H1 (cell line): ENCODE measurements at regions not wholly inside any gene's neighbourhood (a gene's known extent, or its start where the extent isn't known, plus 50 kb on each side); places are given as distances from the start of the nearest gene placed in this dataset.

ENCODE experiments used
- CTCF ChIA-PET: fragments of 300-600 bp; sonication (Branson Sonifier 250); formaldehyde crosslinking; loops from one replicate; lab custom pipeline; 2021; ENCODE audit not compliant: partially characterized antibody; lab: Charles Lee
- POLR2A ChIA-PET: fragments of 300-600 bp; sonication (Branson Sonifier 250); formaldehyde crosslinking; loops from one replicate; lab custom pipeline; 2021; ENCODE audit warnings: inconsistent platforms; ENCODE audit not compliant: partially characterized antibody; lab: Charles Lee
- DNase-seq, 2 experiments: peaks; one replicate each; pipeline versions ENCODE4 v3.0.0 to v3.0.0-alpha.2; 2010 to 2022; ENCODE audit warnings: low spot score in 2 of 2, low read depth in 1 of 2, mixed read lengths in 1 of 2
- FAIRE-seq: peaks from 2 replicates; lab custom pipeline; 2011; peaks lifted over from hg19 to GRCh38; lab: Jason Lieb, UNC
- H2AFZ ChIP-seq: 2 replicates; pipeline ENCODE4 v1.8.1; 2012; ENCODE audit warnings: low read length, inconsistent platforms
- H2AK5ac ChIP-seq: 2 replicates; pipeline ENCODE4 v1.6.1; 2013; ENCODE audit warnings: low read depth, low read length
- H2BK120ac ChIP-seq: replicated peaks from 2 replicates; pipeline ENCODE3; 2013; ENCODE audit warnings: low read depth, low read length, inconsistent platforms
- H2BK12ac ChIP-seq: 2 replicates; pipeline ENCODE4 v1.6.1; 2013; ENCODE audit warnings: low read depth, low read length
- H2BK15ac ChIP-seq: 2 replicates; pipeline ENCODE4 v1.6.1; 2013; ENCODE audit warnings: low read length
- H2BK20ac ChIP-seq: 2 replicates; pipeline ENCODE4 v1.6.1; 2013; ENCODE audit warnings: low read length
- H2BK5ac ChIP-seq: 2 replicates; pipeline ENCODE4 v1.6.1; 2013; ENCODE audit warnings: low read depth, low read length
- H3K14ac ChIP-seq: 2 replicates; pipeline ENCODE4 v1.6.1; 2013; ENCODE audit warnings: inconsistent platforms; ENCODE audit not compliant: insufficient read length
- H3K18ac ChIP-seq: 2 replicates; pipeline ENCODE4 v1.6.1; 2013; ENCODE audit warnings: low read length; ENCODE audit errors: extremely low read depth
- H3K23ac ChIP-seq: 2 replicates; pipeline ENCODE4 v1.6.1; 2013; ENCODE audit warnings: inconsistent platforms; ENCODE audit not compliant: insufficient read length
- H3K23me2 ChIP-seq: 2 replicates; pipeline ENCODE4 v1.6.1; 2013; ENCODE audit warnings: low read depth, low read length
- H3K27ac ChIP-seq: 2 replicates; pipeline ENCODE4 v1.6.1; 2011; ENCODE audit warnings: low read depth, low read length, inconsistent platforms
- H3K27me3 ChIP-seq, 4 experiments: replicated peaks in 1 of 4; 1 replicate in 1 of 4; 2 replicates in 3 of 4; pipeline versions ENCODE4 v1.6.1 to v1.8.1; 2011 to 2013; ENCODE audit warnings: low read length in 3 of 4, mild to moderate bottlenecking in 3 of 4, inconsistent platforms in 2 of 4, mixed read lengths in 2 of 4, moderate library complexity in 1 of 4; ENCODE audit not compliant: control insufficient read depth in 3 of 4, insufficient read depth in 3 of 4; ENCODE audit errors: extremely low read depth in 1 of 4
- H3K36me3 ChIP-seq, 4 experiments: 2 replicates each; pipeline versions ENCODE4 v1.6.1 to v1.8.1; 2011 to 2013; ENCODE audit warnings: mild to moderate bottlenecking in 4 of 4, low read length in 3 of 4, moderate library complexity in 2 of 4, control low read depth in 1 of 4, inconsistent platforms in 1 of 4; ENCODE audit not compliant: insufficient read depth in 4 of 4, control insufficient read depth in 2 of 4
- H3K4ac ChIP-seq: replicated peaks from 2 replicates; pipeline ENCODE3; 2013; ENCODE audit warnings: low read length, low read depth, mixed read lengths, inconsistent platforms; ENCODE audit not compliant: insufficient read length
- H3K4me1 ChIP-seq, 4 experiments: replicated peaks in 1 of 4; 1 replicate in 1 of 4; 2 replicates in 3 of 4; pipeline versions ENCODE4 v1.6.1 to v1.8.1; 2011 to 2013; ENCODE audit warnings: low read length in 3 of 4, inconsistent platforms in 2 of 4, mixed read lengths in 1 of 4; ENCODE audit not compliant: insufficient read depth in 4 of 4, control insufficient read depth in 3 of 4
- H3K4me2 ChIP-seq, 2 experiments: 2 replicates each; pipeline versions ENCODE4 v1.6.1 to v1.8.1; 2011 to 2013; ENCODE audit warnings: low read depth in 2 of 2, low read length in 2 of 2, control low read depth in 1 of 2, inconsistent platforms in 1 of 2, mild to moderate bottlenecking in 1 of 2; ENCODE audit not compliant: insufficient read depth in 1 of 2
- H3K4me3 ChIP-seq, 4 experiments: fragments of 200-600, 300-600 bp in 1 of 4; sonication (generic), shearing (Covaris generic), sonication (Bioruptor Twin) in 1 of 4; 2 replicates each; pipeline versions ENCODE4 v1.5.1 to v1.8.1; 2011 to 2016; ENCODE audit warnings: low read length in 4 of 4, low read depth in 3 of 4, control low read depth in 2 of 4, inconsistent platforms in 2 of 4, mild to moderate bottlenecking in 2 of 4, mixed read lengths in 1 of 4, moderate library complexity in 1 of 4; ENCODE audit not compliant: insufficient read depth in 2 of 4; ENCODE audit errors: extremely low read depth in 1 of 4
- H3K56ac ChIP-seq: replicated peaks from 2 replicates; pipeline ENCODE3; 2013; ENCODE audit warnings: low read depth, mild to moderate bottlenecking, mixed read lengths, low read length, inconsistent platforms; ENCODE audit not compliant: insufficient read length
- H3K79me1 ChIP-seq: 2 replicates; pipeline ENCODE4 v1.6.1; 2013; ENCODE audit warnings: low read depth, low read length, control low read depth
- H3K79me2 ChIP-seq, 2 experiments: 2 replicates each; pipeline versions ENCODE4 v1.6.1 to v1.8.1; 2012 to 2013; ENCODE audit warnings: low read length in 2 of 2, mild to moderate bottlenecking in 2 of 2, inconsistent platforms in 1 of 2; ENCODE audit not compliant: insufficient read depth in 2 of 2, control insufficient read depth in 1 of 2
- H3K9ac ChIP-seq, 4 experiments: replicated peaks in 1 of 4; 1 replicate in 1 of 4; 2 replicates in 3 of 4; pipeline versions ENCODE4 v1.6.1 to v1.8.1; 2011 to 2013; ENCODE audit warnings: low read depth in 3 of 4, low read length in 3 of 4, control low read depth in 2 of 4, mild to moderate bottlenecking in 2 of 4, moderate library complexity in 2 of 4, inconsistent platforms in 1 of 4; ENCODE audit errors: extremely low read depth in 1 of 4
- H3K9me3 ChIP-seq, 2 experiments: 2 replicates each; pipeline versions ENCODE4 v1.6.1 to v1.8.1; 2012 to 2013; ENCODE audit warnings: mild to moderate bottlenecking in 2 of 2, moderate library complexity in 2 of 2, control low read depth in 1 of 2, inconsistent platforms in 1 of 2, low read depth in 1 of 2, low read length in 1 of 2, mixed read lengths in 1 of 2; ENCODE audit not compliant: insufficient read depth in 2 of 2
- H4K20me1 ChIP-seq, 2 experiments: replicated peaks in 1 of 2; 2 replicates each; pipeline versions ENCODE3 to v1.8.1; 2011 to 2013; ENCODE audit warnings: inconsistent platforms in 2 of 2, low read length in 2 of 2, mild to moderate bottlenecking in 1 of 2; ENCODE audit not compliant: insufficient read depth in 2 of 2, control insufficient read depth in 1 of 2
- H4K5ac ChIP-seq: 2 replicates; pipeline ENCODE4 v1.6.1; 2013; ENCODE audit warnings: low read length, low read depth, mixed read lengths, inconsistent platforms; ENCODE audit not compliant: insufficient read length
- H4K8ac ChIP-seq: 2 replicates; pipeline ENCODE4 v1.8.0; 2013; ENCODE audit warnings: mild to moderate bottlenecking, moderate library complexity, low read length, inconsistent platforms; ENCODE audit not compliant: insufficient read depth; ENCODE audit errors: extremely low read depth
- H4K91ac ChIP-seq: replicated peaks from 2 replicates; pipeline ENCODE3; 2013; ENCODE audit warnings: low read length, mixed read lengths, inconsistent platforms; ENCODE audit not compliant: insufficient read length
- EGR1 ChIP-seq: IDR thresholded peaks from 2 replicates; pipeline ENCODE4 v1.6.1; 2011; ENCODE audit warnings: low read depth, low read length, borderline replicate concordance
- JUN ChIP-seq: IDR thresholded peaks from 2 replicates; pipeline ENCODE4 v1.6.1; 2011; ENCODE audit warnings: low read depth, mild to moderate bottlenecking, improper control_type of control experiment, low read length
- SAP30 ChIP-seq: fragments of 300-600 bp; sonication (generic); IDR thresholded peaks from 2 replicates; pipeline ENCODE4 v1.7.1; 2012; ENCODE audit warnings: low read length, moderate library complexity, mild to moderate bottlenecking, inconsistent platforms; ENCODE audit not compliant: insufficient read depth, insufficient replicate concordance
- TEAD4 ChIP-seq: IDR thresholded peaks from 2 replicates; pipeline ENCODE4 v1.6.1; 2012; ENCODE audit warnings: low read depth, low read length, inconsistent platforms, mixed read lengths
- YY1 ChIP-seq: IDR thresholded peaks from 2 replicates; pipeline ENCODE4 v1.6.1; 2011; ENCODE audit warnings: low read depth, mild to moderate bottlenecking, low read length
- WGBS, 2 experiments: shearing (Covaris generic) in 1 of 2; methylation state at CpG; one replicate each; pipeline versions ENCODE4 v1.1.6 to v1.1.7; 2013 to 2015; ENCODE audit warnings: low lambda C conversion rate in 2 of 2, mixed read lengths in 2 of 2, inconsistent platforms in 1 of 2, low coverage in 1 of 2, missing lambda C conversion rate in 1 of 2; ENCODE audit not compliant: insufficient replicate concordance in 2 of 2, insufficient coverage in 1 of 2, insufficient read length in 1 of 2; ENCODE audit errors: extremely low coverage in 1 of 2, missing lambda C conversion rate in 1 of 2; 5-methylcytosine and 5-hydroxymethylcytosine counted together

GRCh38 chr7:91554883-91555282, 290.6 kb downstream of the FZD1 start:
- no peak overlapping the region for H2BK12ac ChIP-seq
- ChIA-PET CTCF (interaction anchor here (0.6 to 1.3 kb wide), 2 partner anchors 14 to 20 kb away, joined by 3 to 7 read pairs; no protein-coding TSS in a partner anchor), POLR2A (interaction anchor here (0.5 kb wide), 1 partner anchor 31 kb away, joined by 3 read pairs; no protein-coding TSS in a partner anchor)
- H3K4ac ChIP-seq: no peak overlapping the region
- H4K8ac ChIP-seq: no peak overlapping the region
- H3K9me3 ChIP-seq: no peaks in the 10 kb centered on the region
- H3K79me1 ChIP-seq: no peaks in the 10 kb centered on the region
- H3K4me3 ChIP-seq: no peak overlapping the region
- no peak overlapping the region for H3K9ac ChIP-seq
- no peak overlapping the region for H2BK5ac ChIP-seq
- H3K4me2 ChIP-seq: no peak overlapping the region
- no peaks in the 10 kb centered on the region for H3K36me3 ChIP-seq
- H3K23me2 ChIP-seq: no peaks in the 10 kb centered on the region
- no peak overlapping the region for H2BK15ac ChIP-seq
- H3K79me2 ChIP-seq: no peaks in the 10 kb centered on the region
- H3K23ac ChIP-seq: no peak overlapping the region
- H2AK5ac ChIP-seq: no peak overlapping the region
- no peak overlapping the region for H2BK120ac ChIP-seq
- H2AFZ ChIP-seq: peak overlapping the region; percentile 92
- no peak overlapping the region for H3K56ac ChIP-seq
- H3K18ac ChIP-seq: no peak overlapping the region
- H3K14ac ChIP-seq: no peak overlapping the region
- H4K20me1 ChIP-seq: no peaks in the 10 kb centered on the region
- no peak for DNase-seq
- no peak overlapping the region for H4K91ac ChIP-seq
- H4K5ac ChIP-seq: no peak overlapping the region
- no peaks in the 10 kb centered on the region for H3K27me3 ChIP-seq
- peaks cover 0 to 6% (median 1%) of the 10 kb centered on the region in 4 experiments; a peak in 4 of 7 replicates for H3K4me1 ChIP-seq
- H2BK20ac ChIP-seq: no peak overlapping the region
- WGBS, 2 experiments: 60% methylated on average over 6 of the region's 6 CpGs; no CpG with 5 or more reads in 1 of the 2 experiments
- no peak for FAIRE-seq
- TF ChIP-seq YY1: peak; percentile 81
- no peak for TF ChIP-seq SAP30
- TF ChIP-seq TEAD4: 0 out of 2 replicates have a peak, but pooled peaks have one; percentile 14
- no peak for TF ChIP-seq JUN
- no peak for TF ChIP-seq EGR1
- no peak overlapping the region for H3K27ac ChIP-seq
